GM18907 (cell line): ENCODE measurements at regions not wholly inside any gene's neighbourhood (a gene's known extent, or its start where the extent isn't known, plus 50 kb on each side); places are given as distances from the start of the nearest gene placed in this dataset.
"Not testable (repeated sequence)": the region's sequence is repeated elsewhere in the genome, so short reads cannot be mapped to it uniquely, and the experiment has no call there.

Experiments
- ATAC-seq: cut with Tn5 transposase; IDR thresholded peaks from one replicate; pipeline ENCODE4 v1.9.1; 2021; ENCODE audit warnings: mild to moderate bottlenecking, moderate library complexity; ENCODE audit not compliant: unreplicated experiment

DNA sequence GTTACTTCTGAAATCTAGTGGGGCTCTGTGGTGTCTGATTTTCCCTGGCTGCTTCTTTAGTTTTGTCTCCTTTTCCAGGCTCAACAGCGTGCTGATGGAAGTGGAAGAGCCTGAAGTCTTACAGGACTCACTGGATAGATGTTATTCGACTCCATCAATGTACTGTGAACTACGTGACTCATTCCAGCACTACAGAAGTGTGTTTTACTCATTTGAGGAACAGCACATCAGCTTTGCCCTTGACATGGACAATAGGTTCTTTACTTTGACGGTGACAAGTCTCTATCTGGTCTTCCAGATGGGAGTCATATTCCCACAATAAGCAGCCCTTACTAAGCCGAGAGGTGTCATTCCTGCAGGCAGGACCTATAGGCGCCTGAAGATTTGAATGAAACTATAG, 51.1 kb downstream of the NBPF8 start:
- ATAC-seq, result not testable (repeated sequence)

DNA sequence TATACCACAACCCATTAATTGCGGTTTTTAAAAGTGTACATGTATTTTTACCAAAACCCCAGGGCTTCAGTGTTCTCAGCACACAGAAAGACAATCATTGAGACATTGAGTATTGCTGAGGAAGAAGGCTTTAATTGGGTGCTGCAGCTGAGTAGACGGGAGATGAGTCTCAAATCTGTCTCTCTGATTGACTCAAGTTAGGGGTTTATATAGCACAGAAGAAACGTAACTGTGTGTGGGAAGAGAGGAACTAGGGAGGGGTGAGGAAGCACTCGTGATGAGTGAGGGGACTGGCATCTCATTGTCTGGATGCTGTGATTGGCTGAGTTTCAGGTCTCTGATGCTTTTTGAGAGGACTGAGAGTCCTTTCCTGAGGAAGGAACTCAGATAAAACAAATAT, 62.8 kb downstream of the NBPF8 start:
- not testable (repeated sequence) for ATAC-seq

DNA sequence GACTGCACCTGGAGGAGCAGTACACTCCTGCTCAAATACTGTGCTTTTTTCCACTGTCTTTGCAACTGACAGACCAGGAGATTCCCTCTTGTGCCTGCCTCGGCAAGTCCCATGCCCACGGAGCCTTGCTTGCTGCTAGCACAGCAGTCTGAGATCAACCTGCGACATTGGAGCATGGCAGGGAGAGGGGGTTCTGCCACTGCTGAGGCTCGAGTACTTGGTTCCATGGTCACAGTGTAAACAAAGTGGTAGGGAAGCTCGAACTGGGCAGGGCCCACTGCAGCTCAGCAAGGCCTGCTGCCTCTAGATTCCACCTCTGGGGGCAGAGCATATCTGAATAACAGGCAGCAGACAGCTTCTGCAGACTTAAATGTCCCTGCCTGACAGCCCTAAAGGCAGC, 63.6 kb downstream of the NBPF8 start:
- ATAC-seq, result not testable (repeated sequence)

DNA sequence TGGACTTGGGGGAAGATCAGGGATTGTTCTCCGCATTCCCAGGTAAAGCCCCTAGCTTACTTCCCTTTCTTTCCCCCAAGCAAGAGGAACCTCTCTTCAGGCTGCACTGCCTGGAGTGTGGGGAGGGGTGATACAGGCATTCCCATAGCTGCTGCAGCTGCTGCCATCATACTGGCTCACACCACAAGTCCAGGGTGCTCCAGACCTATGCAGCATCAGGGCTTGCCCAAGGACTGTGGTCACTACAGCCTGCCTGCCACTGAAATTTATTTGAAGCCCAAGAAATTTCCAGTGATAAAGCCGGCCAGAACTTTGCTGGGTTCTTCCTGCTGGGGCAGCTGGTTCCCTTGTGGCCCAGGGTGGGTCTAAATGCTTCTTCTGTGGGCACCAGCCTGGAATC, 72.7 kb downstream of the NBPF8 start:
- not testable (repeated sequence) for ATAC-seq

DNA sequence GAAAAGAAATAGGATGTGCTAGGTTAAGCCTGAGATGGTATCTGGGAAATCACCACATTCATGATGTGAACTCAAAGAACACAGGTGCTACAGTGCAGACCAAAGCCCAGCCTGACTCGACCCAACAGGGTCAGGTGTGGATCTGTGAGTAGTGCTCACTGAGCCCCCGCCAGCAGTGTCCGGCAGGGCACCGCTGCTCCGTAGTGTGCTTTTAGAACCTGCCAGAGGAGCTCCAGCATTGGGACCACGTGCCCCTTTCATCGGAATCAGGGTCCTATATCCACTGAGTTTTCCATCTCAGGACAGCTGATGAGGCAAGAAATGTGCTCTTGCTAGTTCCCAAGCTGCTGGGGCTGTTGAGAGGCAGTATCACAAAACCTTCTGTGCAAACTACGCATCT, 74.4 kb downstream of the NBPF8 start:
- not testable (repeated sequence) for ATAC-seq

DNA sequence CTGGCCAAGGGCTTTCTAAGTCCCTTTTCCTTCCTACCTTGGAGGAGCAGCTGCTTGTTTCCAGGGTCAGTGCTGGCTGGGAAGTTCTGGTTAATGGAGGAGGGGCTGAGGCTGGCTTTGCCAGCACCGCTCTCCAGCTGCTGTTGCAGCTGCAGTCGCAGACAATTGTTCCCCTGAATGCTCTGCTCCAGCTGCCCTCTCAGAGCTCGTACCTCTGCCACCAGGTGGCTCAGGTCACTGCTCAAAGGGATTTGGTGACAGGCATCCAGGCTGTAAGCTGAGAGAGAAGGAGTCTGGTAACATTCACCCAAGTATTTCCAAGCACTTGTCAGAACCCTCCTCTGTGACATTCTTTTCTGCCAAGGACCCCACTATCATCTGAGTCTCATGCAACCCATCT, 82.3 kb downstream of the NBPF8 start:
- ATAC-seq, result not testable (repeated sequence)

DNA sequence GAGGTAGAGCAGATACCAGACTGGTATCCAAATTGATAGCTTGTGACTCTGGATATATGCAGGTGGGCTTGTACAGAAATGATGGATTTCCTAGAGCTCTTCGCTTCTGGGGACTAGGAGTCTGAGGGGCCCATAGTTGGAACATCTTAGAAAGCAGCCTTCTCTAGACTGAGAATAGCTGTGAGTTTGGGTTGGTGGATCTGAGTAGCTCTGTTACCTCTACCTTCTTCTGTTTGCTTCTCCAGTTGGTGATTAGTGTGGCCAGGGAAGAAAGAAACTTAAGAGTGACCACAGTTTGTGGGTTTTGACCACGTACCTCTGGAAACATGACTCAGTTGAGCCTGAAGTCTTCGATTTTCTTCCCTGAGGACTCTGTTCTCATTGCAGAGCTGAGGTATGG, 88.4 kb downstream of the NBPF8 start:
- not testable (repeated sequence) for ATAC-seq

- ATAC-seq, result not testable (repeated sequence)
Observed at GRCh38 chr1:120506352-120506751, 91.5 kb downstream of the NBPF8 start.

- not testable (repeated sequence) for ATAC-seq
Observed at GRCh38 chr1:120508351-120508750, 93.5 kb downstream of the NBPF8 start.

DNA sequence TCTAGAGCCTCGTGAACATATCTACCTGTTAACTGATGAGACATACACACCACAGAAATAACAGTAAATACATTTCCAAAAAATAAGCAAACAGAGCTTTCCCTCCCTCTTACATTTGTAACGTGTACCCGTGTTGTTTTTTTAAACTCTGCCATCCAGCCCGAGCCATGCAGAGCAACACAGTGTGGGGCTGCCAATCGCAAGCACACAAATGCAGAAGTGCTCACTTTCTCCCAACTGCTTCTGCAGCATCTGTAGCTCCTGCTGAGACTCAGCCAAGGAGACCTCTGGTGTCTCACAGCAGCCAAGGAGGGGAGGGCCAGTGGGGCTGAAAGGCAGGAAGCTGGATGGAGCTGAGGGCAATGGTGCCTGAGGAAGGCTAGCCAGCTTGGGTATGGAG, 94.4 kb downstream of the NBPF8 start:
- not testable (repeated sequence) for ATAC-seq

- ATAC-seq, result not testable (repeated sequence)
Observed at GRCh38 chr1:120513099-120513498, 98.3 kb downstream of the NBPF8 start.

- ATAC-seq, result not testable (repeated sequence)
Observed at GRCh38 chr1:120513531-120513930, 98.7 kb downstream of the NBPF8 start.

DNA sequence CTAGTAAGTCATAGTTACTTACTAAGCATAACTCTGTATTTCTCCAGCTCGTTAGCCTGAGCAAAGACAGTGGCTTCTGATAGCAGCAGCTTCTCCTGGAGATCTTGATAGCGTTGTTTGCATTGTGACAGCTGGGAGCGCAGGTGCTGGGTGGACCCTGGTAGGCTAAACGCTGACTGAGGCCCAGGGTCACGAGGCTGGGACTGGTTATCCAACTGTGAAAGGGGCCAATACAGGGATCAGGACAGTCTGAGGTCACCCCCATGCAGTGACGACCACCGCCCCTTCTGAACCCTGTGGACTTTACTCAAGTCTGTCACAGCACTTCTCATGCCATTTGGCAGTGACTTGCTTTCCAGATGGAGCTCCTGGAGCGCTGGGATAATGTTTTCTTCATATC, 104.4 kb downstream of the NBPF8 start:
- ATAC-seq, result not testable (repeated sequence)

DNA sequence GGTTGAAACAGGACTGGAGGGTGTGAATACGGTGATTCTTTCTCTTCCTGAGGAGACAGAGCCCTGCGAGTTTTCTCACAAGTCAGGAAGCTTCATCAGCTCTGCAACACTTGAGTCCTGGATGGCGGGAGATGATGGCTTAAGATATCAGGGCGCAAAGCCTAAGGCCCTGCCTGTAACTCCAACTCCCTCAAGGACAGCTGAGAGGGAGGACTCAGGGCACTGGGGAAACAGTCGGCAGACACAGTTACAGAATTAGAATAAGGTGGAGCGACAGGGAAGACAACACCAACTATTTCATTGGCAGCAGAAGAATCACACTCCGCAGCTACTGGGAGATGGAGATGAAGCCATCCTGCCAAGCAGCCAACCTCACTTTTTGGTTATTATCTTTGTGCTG, 109.6 kb downstream of the NBPF8 start:
- not testable (repeated sequence) for ATAC-seq

DNA sequence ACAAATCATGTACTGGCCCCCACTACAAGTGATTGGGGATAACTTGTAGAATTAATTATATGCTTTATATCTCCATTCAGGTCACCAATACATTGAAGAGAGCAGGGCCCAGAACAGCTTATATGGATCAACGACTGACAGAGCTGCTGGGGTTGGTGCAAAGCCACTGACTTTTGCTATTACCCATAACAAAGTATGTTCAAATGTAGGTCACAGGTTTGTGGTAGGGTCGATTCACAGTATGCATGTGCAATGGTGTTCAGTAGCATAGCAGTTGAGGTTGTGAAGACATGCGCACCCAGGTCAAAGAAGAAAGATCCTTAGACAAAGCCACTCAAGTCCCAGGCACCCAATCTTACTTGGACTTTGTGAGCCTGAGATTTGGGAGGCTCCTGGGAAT, 110.6 kb downstream of the NBPF8 start:
- ATAC-seq, result not testable (repeated sequence)

DNA sequence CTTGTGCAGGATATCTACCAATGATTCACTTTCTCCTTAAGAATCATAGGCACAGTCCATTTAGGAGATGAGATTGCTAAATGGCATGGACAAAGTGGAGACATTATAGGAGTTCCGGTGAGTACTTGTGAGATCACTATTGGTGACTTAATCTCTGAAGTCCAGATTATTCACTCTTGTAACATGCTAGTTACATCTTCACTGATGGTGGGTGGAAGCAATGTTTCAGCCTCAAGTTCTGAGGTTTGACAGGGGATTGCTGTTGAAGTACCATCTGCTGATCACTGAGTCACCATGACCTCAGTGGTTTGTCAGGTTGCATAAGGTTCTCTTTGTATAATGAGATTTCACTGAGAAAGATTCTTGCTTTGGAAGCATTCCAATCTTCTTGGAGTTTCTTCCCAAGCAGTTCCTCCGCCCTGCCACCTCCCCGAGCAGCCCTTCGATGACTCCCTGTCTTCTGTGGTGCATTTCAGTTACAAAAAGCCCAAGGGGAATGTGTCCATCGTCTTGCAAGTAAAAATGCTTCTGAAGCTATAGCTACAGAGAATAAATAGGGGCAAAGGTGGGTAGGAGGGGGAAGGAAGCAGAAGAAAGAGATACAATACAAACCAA, 114.7 kb downstream of the NBPF8 start:
- ATAC-seq, result peak; percentile 39

- ATAC-seq, result not testable (repeated sequence)
Observed at GRCh38 chr1:120531455-120531854, 116.6 kb downstream of the NBPF8 start.

DNA sequence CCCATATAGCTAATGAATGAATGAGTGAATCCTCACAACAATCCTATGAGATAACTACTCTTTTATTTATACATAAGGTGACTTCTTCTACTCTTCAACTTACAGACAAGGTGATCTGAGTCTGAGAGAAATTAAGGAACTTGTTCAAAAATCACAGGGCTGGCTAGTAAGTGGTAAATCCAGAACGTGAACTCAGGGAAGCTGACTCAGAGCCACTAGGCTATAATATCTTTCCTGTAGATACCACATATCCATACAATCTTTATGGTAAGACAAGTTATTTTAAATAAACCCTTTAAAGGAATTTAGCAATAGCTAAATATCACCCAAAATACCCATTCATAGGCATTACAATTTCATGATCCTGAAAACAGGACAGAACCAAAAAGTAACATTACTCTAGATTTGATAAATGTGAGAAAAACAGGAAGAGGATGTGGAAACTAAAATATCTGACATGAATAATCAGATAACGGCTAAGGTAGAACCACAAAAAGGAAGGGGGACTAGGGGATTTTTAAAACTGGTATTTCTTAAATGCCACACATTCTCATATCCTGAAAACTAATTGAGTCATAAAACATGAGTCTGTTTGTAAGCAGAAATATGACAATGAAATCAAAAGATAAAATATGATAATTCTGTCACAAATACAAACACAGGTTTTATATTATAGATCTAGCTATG, 119.7 kb downstream of the NBPF8 start:
- ATAC-seq, result peak; percentile 86

- ATAC-seq, result peak; percentile 87
Observed at GRCh38 chr1:120535052-120535451, 120.2 kb downstream of the NBPF8 start.

GRCh38 chr1:120541394-120541793, 126.6 kb downstream of the NBPF8 start:
- ATAC-seq, result not testable (repeated sequence)

GRCh38 chr1:120542365-120542764, 127.5 kb downstream of the NBPF8 start:
- ATAC-seq, result not testable (repeated sequence)

GRCh38 chr1:120542940-120543339, 128.1 kb downstream of the NBPF8 start:
- not testable (repeated sequence) for ATAC-seq
